Activated CD4-positive, alpha-beta T cell treated with anti-CD3 and anti-CD28 coated beads, Interleukin-2, amount 50 U/mL, for 48 hours (primary cell): ENCODE measurements at regions not wholly inside any gene's neighbourhood (a gene's known extent, or its start where the extent isn't known, plus 50 kb on each side); places are given as distances from the start of the nearest gene placed in this dataset.

Source experiments
- DNase-seq, 2 experiments: peaks; one replicate each; pipeline ENCODE4 v3.0.0-alpha.2; 2020

DNA sequence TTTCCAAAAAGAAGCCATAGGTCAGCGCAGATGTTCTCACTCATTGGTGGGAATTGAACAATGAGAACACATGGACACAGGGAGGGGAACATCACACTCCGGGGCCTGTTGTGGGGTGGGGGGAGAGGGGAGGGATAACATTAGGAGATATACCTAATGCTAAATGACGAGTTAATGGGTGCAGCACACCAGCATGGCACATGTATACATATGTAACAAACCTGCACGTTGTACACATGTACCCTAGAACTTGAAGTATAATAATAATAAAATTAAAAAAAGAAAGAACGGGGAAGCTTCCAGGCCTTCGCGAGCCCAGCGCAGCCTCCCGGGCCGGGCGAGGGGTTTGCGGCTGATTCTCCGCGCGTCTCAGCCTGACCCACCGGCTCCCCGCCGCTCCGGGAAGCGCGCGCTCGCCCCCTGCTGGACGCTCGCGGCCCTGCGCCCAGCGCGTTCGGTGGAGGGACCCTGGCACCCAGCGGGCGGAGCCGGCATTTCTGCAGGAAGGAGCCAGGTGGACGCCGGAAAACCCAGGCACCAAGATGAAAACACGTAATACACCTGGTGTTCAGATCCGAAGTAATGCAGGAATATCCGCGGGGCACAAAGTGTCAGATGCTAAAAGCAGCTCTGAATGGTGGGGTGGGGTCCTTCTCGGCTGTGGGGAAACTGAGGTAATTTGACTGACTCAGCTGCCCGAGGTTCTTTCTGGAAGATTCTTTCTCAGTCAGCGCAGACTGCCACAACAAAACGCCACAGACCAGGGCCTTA is 67.1 kb upstream of the PPP1R26 start:
- peak; percentile 70 to 75 for DNase-seq

- DNase-seq: no peak
These were observed 66.6 kb upstream of the PPP1R26 start for GRCh38 chr9:135413086-135413375.

- no peak for DNase-seq
These were observed 66.1 kb upstream of the PPP1R26 start for GRCh38 chr9:135413461-135413860.

GRCh38 chr9:135414293-135414692 is 65.3 kb upstream of the PPP1R26 start:
- DNase-seq: no peak

GRCh38 chr9:135415586-135415985 is 64.0 kb upstream of the PPP1R26 start:
- no peak for DNase-seq

GRCh38 chr9:135416664-135417290 is 62.8 kb upstream of the PPP1R26 start:
- DNase-seq: no peak

GRCh38 chr9:135418161-135418560 is 61.4 kb upstream of the PPP1R26 start:
- no peak for DNase-seq

DNA sequence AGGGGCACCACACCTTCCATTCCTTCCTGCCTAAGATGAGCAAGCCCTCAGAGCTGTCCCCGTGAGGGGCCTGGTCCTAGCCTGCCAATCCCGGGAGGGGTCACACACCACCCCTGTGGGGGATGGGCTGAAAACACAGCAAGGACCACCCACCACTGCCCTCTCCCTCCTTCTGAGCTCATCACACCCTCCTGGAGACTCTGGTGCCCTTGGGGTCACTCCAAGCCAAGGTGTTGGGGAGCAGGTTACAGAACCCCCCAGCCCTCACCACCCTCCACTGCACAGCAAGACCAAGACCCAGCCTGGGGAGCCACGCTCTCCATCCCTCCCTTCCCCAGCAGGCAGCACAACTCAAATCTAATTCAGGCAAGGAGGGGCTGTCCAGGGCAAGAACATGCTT is 60.5 kb upstream of the PPP1R26 start:
- DNase-seq: no peak

GRCh38 chr9:135422341-135422944 is 57.1 kb upstream of the PPP1R26 start:
- no peak for DNase-seq

- no peak for DNase-seq
These were observed 55.9 kb upstream of the PPP1R26 start for GRCh38 chr9:135423725-135424124.
